ENCODE measurements at regions not wholly inside any gene's neighbourhood (a gene's known extent, or its start where the extent isn't known, plus 50 kb on each side); places are given as distances from the start of the nearest gene placed in this dataset.

DNA sequence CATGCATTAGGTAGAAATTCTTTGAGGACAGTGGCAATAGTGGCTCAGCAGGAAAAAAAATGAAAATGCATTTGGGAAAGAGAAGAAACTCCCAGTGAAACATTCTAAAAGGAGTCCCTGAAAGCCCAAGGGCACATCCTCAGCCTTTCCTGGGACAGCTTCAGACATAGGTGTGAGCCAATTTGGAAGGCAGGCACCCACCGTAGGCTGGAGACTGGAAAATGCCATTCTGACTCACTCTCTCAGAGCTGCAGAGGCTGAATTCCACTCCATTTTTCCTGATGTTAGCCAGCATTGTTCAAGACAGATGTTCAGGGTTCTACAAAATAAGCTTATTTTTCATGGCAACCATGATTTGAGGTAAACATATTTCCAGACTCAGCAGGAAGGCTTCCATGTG is 379.0 kb upstream of the FZD8 start:
- Histone ChIP-seq H3K9ac (ENCODE audit: low read length) (no peak overlapping the region), H3K27me3 (ENCODE audit: insufficient read depth, low read length) (no peaks in the 10 kb centered on the region), H3K36me3 (ENCODE audit: control insufficient read depth in 1 of 2, insufficient read depth in 2 of 2, low read length in 2 of 2) (no peaks in the 10 kb centered on the region), H3K9me3 (ENCODE audit: control insufficient read depth in 1 of 2, insufficient read depth in 1 of 2, low read depth in 1 of 2, low read length in 2 of 2) (peaks cover under 1 to 19% of the 10 kb centered on the region in 2 experiments; a peak in 2 of 4 replicates), H3K9me2 (ENCODE audit: insufficient read depth) (no peaks in the 10 kb centered on the region), H3K4me3 (replicated peaks in 1 of 2; ENCODE audit: low read depth in 1 of 2, low read length in 2 of 2) (no peak overlapping the region), H4K20me1 (ENCODE audit: insufficient read depth) (no peaks in the 10 kb centered on the region), H3K4me1 (ENCODE audit: control insufficient read depth in 1 of 2, insufficient read depth in 2 of 2, low read length in 2 of 2) (no peaks in the 10 kb centered on the region), H3K79me2 (ENCODE audit: insufficient read depth, low read length) (no peaks in the 10 kb centered on the region), H3K27ac (ENCODE audit: low read depth, low read length) (no peak overlapping the region), H3K4me2 (ENCODE audit: low read length) (no peak overlapping the region), H2AFZ (ENCODE audit: low read depth, low read length, poor library complexity, severe bottlenecking) (no peak overlapping the region)
- ChIA-PET CTCF (no interaction called here), POLR2A (no interaction called here), RAD21 (ENCODE audit: low non-redundant PET in 1 of 2, low total read pairs in 2 of 2, uncharacterized antibody in 2 of 2, unreplicated experiment in 2 of 2) (no interaction called here)
- DNase-seq (ENCODE audit: low read depth, low spot score) (no peak), ATAC-seq (no peak)
- intact Hi-C loops (cut with micrococcal nuclease), result no loop called here
- TF ChIP-seq JUND (IDR thresholded peaks at IDR 0.05) (no peak), FOSL1 (IDR thresholded peaks at IDR 0.05; ENCODE audit: low read depth) (no peak), EZH2phosphoT487 (IDR thresholded peaks at IDR 0.05; ENCODE audit: borderline replicate concordance) (no peak), ZNF274 (IDR thresholded peaks at IDR 0.05; ENCODE audit: low read depth, low read length) (no peak)
- TF ChIP-seq, protein P1, sequence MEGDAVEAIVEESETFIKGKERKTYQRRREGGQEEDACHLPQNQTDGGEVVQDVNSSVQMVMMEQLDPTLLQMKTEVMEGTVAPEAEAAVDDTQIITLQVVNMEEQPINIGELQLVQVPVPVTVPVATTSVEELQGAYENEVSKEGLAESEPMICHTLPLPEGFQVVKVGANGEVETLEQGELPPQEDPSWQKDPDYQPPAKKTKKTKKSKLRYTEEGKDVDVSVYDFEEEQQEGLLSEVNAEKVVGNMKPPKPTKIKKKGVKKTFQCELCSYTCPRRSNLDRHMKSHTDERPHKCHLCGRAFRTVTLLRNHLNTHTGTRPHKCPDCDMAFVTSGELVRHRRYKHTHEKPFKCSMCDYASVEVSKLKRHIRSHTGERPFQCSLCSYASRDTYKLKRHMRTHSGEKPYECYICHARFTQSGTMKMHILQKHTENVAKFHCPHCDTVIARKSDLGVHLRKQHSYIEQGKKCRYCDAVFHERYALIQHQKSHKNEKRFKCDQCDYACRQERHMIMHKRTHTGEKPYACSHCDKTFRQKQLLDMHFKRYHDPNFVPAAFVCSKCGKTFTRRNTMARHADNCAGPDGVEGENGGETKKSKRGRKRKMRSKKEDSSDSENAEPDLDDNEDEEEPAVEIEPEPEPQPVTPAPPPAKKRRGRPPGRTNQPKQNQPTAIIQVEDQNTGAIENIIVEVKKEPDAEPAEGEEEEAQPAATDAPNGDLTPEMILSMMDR (IDR thresholded peaks at IDR 0.05 in 2 of 3, conservative IDR thresholded peaks at IDR 0.05 in 1 of 3; ENCODE audit: borderline replicate concordance in 1 of 3, insufficient read depth in 1 of 3, low read depth in 2 of 3, low read length in 2 of 3), result no peak
- BruUV-seq (replicated peaks), result no TSS peak

DNA sequence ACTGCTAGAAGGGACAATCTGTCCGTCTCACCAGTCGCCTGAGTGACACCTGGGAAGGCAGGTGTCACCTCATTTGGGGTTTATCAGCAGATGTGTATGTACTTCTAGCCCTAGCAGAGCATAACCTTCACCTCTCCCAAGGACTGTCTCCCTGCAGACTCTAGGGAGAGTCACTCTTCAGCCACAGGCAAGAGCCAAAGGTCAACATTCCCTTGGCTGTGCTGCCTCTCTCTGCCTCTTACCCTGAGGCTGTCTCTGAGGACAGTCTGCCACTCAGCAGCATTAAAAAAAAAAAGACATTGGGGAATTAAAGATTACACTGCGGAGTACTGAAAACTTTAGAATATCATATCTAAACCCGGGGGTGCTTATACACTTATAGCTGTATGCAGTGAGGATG is 377.7 kb upstream of the FZD8 start:
- RAD21 ChIA-PET (ENCODE audit: low non-redundant PET in 1 of 2, low total read pairs in 2 of 2, uncharacterized antibody in 2 of 2, unreplicated experiment in 2 of 2), result no interaction called here

More for the DNA sequence above, 377.7 kb upstream of the FZD8 start:
- no peak for TF ChIP-seq YY1 (IDR thresholded peaks at IDR 0.05; ENCODE audit: extremely low read depth, insufficient replicate concordance, low read depth, low read length)
- TF ChIP-seq, protein P1 (IDR thresholded peaks at IDR 0.05 in 2 of 3, conservative IDR thresholded peaks at IDR 0.05 in 1 of 3; ENCODE audit: borderline replicate concordance in 1 of 3, insufficient read depth in 1 of 3, low read depth in 2 of 3, low read length in 2 of 3), result no peak
- no peak for TF ChIP-seq SP1 (IDR thresholded peaks at IDR 0.05; ENCODE audit: low read depth)
- no peak overlapping the region for H3K27ac ChIP-seq (ENCODE audit: low read depth, low read length)
- H3K79me2 ChIP-seq (ENCODE audit: insufficient read depth, low read length), result no peaks in the 10 kb centered on the region
- CTCF ChIA-PET, result no interaction called here
- H3K9me3 ChIP-seq (ENCODE audit: control insufficient read depth in 1 of 2, insufficient read depth in 1 of 2, low read depth in 1 of 2, low read length in 2 of 2), result peaks cover 0 to 19% of the 10 kb centered on the region in 2 experiments; a peak in 2 of 4 replicates
- intact Hi-C loops (cut with micrococcal nuclease), result no loop called here
- H3K4me1 ChIP-seq (ENCODE audit: control insufficient read depth in 1 of 2, insufficient read depth in 2 of 2, low read length in 2 of 2), result no peaks in the 10 kb centered on the region
- no peak overlapping the region for H2AFZ ChIP-seq (ENCODE audit: low read depth, low read length, poor library complexity, severe bottlenecking)
- POLR2A ChIA-PET, result no interaction called here
- ATAC-seq, result no peak
- H3K9ac ChIP-seq (ENCODE audit: low read length), result no peak overlapping the region
- H3K27me3 ChIP-seq (ENCODE audit: insufficient read depth, low read length), result no peaks in the 10 kb centered on the region
- no peaks in the 10 kb centered on the region for H3K36me3 ChIP-seq (ENCODE audit: control insufficient read depth in 1 of 2, insufficient read depth in 2 of 2, low read length in 2 of 2)
- H3K4me3 ChIP-seq (replicated peaks in 1 of 2; ENCODE audit: low read depth in 1 of 2, low read length in 2 of 2), result no peak overlapping the region
- no peak for DNase-seq (ENCODE audit: low read depth, low spot score)
- no peak overlapping the region for H3K4me2 ChIP-seq (ENCODE audit: low read length)
- no peaks in the 10 kb centered on the region for H4K20me1 ChIP-seq (ENCODE audit: insufficient read depth)
- BruUV-seq (replicated peaks), result no TSS peak
- no peaks in the 10 kb centered on the region for H3K9me2 ChIP-seq (ENCODE audit: insufficient read depth)
